ENCODE measurements at regions not wholly inside any gene's neighbourhood (a gene's known extent, or its start where the extent isn't known, plus 50 kb on each side); places are given as distances from the start of the nearest gene placed in this dataset.
A peak's percentile ranks its signal among the peaks of the same experiment; 100 is the strongest.
"Not testable (repeated sequence)": the region's sequence is repeated elsewhere in the genome, so short reads cannot be mapped to it uniquely, and the experiment has no call there.

- no peak for DNase-seq
Measured at GRCh38 chr14:87813686-87814085, 179.3 kb downstream of the GALC start.

DNA sequence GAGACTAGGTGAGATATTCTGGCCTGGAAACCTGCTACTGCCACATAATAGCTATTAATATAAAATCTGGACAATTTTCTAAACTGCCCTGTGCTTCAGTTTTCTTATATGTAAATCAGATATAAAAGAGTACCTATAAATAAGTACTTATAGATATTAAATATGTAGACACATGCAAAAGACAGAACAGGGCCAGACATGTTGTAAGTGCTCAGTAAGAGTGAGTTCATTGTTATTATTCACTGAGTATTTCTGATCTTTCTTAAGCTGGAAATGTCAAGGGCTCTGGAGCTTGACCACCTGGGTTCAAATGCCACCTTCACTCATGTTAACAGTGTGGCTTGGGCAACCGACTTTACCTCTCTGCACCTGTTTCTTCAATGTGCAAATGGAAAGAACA, 179.8 kb downstream of the GALC start:
- DNase-seq: no peak

DNA sequence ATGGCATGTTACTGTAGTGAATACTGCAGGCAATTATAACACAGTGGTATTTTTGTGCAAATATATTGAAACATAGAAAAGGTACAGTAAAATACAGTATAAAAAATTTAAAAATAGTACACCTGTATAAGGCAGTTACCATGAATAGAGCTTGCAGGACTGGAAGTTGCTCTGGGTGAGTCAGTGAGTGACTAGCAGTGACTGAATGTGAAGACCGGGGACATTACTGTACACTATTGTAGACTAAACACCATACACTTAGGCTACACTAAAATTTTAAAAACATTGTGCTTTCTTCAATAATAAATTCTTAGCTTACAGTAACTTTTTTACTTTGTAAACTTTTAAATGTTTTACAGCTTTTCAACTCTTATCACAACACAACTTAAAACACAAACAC, 181.7 kb downstream of the GALC start:
- DNase-seq: no peak

- no peak for DNase-seq
Measured at GRCh38 chr14:87810711-87811110, 182.3 kb downstream of the GALC start.

DNA sequence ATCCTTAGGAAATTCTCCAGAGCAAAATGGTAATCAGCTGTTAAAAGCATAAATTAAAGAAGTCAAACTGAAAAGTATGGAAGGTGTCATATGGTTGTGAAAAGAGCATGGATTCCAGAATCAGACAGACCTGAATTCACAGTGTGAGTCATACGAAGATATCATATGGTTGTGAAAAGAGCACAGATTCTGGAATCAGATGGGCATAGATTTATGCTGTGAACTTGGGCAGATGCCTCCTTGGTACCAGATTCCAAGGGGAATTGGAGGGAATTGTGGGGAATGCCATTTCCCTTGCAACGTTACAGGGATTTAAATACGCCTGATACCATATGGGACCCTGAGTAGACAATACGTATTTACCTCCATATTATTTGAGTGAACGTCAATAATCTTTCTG, 183.7 kb downstream of the GALC start:
- DNase-seq: no peak

- peak; percentile 26 for DNase-seq
Measured at GRCh38 chr14:87805315-87805723, 187.7 kb downstream of the GALC start.

- no peak for DNase-seq
Measured at GRCh38 chr14:87800216-87800615, 192.8 kb downstream of the GALC start.

GRCh38 chr14:87799400-87799799, 193.6 kb downstream of the GALC start:
- DNase-seq: no peak

- no peak for DNase-seq
Measured at GRCh38 chr14:87797001-87797400, 196.0 kb downstream of the GALC start.

GRCh38 chr14:87794561-87794960, 198.4 kb downstream of the GALC start:
- no peak for DNase-seq

GRCh38 chr14:87785897-87786296, 207.1 kb downstream of the GALC start:
- DNase-seq: no peak

DNA sequence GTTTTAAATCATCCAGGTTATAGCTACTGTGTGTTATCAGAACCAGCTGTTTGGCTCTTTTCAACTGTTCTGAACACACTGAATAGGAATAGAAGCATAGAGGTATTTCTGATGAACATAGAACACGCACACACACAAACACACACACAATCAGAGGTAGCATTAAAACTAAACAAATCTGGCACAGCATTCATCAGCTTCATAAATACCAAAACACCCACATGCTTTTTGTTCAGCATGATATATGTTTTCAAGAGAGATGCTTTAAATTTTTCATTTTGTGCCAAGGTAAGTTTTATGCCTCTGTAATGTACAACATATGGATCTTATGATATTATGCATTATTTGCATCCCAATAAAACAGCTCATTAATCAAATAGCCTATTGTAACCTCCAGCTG, 208.6 kb downstream of the GALC start:
- no peak for DNase-seq

- no peak for DNase-seq
Measured at GRCh38 chr14:87783071-87783470, 209.9 kb downstream of the GALC start.

- no peak for DNase-seq
Measured at GRCh38 chr14:87772854-87773253, 220.1 kb downstream of the GALC start.

- DNase-seq: no peak
Measured at GRCh38 chr14:87767567-87767901, 225.4 kb downstream of the GALC start.

- no peak for DNase-seq
Measured at GRCh38 chr14:87758876-87759275, 234.1 kb downstream of the GALC start.

DNA sequence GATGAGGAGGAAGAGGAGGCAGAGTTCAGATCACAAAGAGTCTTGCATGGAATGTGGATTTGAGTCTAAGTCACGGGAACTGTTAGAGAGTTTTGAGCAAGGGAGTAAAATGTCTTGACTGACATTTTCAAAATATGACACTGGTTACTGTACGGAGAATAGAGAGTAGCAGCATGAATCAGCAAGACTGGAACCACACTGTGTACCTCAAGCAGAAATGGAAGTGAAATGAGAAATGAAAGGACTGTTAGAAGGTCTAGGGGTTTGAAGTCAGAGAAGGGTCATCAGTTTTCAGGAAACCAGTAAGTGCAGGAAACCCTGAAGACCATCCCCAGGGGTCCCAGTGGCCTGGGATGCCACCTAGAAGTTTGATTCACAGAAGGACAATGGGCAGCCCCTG, 236.3 kb downstream of the GALC start:
- DNase-seq: no peak

DNA sequence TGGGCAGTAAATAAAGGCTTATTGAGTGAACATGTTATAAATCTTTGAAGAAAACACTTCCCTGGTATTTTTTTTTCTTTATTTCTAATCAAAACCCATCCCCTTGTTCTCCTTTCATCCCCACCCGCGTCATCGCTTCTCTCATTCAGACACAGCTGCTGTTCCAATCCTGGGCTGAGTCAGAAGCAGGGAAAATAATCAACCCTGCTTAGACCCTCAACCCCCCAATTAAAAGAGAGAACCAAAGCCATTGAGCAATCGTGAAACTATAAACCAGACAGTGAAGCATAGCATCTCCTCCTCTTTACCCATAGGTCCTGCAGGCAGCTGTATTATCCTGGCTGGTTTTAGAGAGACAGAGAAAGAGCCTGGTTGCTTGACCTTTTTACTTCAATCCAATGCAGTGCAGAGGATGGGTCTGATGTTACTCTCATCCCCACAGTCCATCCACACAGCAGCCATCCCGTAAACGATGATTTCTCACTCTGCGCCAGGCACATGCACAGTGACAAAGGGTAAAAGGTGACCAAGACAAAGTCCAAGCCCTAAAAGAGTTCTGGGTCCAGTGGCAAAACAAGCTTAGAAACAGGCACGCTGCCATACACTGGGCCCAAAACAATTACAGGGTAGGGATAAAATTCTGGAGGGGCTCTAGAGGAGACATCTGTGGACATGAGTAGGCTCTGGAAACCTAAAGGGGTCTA, 238.3 kb downstream of the GALC start:
- no peak for DNase-seq

DNA sequence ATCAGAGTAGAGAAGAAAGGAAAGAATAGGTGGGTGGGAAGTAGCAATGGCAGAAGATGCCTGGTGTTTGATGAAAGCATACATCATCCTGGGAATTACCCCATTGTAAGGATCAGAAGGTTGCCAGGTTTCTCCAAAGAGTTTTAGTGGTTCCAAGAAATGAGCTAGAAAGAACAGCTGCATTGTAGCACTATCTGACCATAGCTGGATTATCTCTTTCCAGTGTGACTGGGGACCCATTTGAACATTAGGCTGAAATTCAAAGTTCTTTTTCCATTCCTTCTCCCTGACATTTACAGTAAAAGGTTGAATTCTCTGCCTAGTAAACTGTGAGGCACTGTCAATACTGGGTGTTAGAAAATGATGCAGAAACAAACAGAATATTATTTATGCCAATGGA, 244.4 kb downstream of the GALC start:
- DNase-seq: no peak

DNA sequence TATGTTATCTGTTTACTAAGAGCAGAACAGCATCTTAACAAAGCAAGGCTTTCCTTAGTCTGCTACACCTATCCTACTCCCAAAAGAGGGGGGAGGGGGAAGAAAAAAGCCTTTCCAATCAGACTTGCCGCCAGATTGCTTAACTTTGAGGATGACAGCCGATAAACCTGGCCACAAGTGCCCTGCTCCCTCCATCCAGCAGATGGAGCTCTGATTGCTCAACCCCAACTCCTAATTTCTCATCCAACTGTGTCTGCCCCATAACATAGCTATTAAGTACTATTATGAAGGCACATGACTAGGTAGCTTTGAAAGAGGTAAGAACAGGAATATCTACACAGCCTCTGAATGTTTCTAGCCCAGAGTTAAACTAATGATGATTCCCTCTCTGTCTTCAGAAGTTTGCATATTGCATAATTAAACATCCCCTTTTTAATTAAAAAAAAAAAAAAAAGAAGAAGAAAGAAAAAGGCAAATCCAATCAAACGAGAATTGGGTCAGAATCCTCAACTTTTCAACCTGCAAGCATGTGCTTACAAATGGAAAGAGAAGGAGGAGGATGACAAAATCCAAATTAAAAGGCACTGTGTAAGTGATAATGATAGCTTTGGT, 247.4 kb downstream of the GALC start:
- DNase-seq: no peak

DNA sequence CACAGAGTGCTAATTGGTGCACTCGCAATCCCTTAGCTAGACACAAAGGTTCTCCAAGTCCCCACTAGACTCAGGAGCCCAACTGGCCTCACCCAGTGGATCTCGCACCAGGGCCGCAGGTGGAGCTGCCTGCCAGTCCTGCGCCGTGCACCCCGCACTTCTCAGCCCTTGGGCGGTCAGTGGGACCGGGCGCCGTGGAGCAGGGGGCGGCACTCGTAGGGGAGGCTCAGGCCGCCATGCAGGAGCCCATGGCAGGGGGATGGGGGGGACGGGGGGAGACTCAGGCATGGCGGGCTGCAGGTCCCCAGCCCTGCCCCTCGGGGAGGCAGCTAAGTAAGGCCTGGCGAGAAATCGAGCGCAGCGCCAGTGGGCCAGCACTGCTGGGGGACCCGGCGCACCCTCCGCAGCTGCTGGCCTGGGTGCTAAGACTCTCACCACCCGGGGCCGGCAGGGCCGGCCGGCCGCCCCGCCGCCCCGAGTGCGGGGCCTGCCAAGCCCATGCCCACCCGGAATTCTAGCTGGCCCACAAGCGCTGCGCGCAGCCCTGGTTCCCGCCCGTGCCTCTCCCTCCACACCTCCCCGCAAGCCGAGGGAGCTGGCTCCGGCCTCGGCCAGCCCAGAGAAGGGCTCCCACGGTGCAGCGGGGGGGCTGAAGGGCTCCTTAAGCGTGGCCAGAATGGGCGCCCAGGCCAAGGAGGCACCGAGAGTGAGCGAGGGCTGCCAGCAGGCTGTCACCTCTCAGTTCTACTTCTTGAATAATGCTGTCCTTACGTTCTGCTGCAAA, 258.2 kb downstream of the GALC start:
- not testable (repeated sequence) for DNase-seq

DNA sequence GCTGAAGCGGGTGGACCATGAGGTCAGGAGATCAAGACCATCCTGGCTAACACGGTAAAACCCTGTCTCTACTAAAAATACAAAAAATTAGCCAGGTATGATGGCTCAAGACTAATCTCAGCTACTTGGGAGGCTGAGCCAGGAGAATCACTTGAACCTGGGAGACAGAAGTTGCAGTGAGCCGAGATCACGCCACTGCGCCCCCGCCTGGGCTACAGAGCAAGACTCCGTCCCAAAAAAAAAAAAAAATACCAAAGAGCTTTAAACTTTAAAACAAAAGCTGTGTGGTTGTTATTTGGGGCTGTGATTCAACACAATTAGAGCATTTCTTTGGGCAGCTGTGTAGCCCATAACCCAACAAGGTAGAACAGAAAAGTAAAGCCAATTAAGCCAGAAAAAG, 259.9 kb downstream of the GALC start:
- not testable (repeated sequence) for DNase-seq

DNA sequence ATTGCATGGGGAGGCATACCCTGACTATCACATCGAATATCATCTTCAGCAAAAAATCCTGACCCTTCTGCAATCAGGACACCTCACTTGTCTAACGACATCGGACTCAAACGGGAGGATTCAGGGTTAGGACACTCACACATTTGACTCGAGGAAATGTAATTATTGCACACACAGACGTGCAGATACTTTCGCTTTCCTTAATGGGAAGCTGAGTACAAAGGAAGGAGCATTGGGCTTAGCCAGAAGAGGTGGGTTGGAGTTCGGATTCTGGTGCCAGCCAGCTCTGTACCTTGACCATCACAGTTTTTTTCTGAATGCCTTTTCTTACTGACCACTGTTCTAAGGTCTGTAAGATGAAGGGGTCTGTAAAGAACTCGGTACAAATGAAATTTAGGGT, 260.4 kb downstream of the GALC start:
- DNase-seq: no peak

DNA sequence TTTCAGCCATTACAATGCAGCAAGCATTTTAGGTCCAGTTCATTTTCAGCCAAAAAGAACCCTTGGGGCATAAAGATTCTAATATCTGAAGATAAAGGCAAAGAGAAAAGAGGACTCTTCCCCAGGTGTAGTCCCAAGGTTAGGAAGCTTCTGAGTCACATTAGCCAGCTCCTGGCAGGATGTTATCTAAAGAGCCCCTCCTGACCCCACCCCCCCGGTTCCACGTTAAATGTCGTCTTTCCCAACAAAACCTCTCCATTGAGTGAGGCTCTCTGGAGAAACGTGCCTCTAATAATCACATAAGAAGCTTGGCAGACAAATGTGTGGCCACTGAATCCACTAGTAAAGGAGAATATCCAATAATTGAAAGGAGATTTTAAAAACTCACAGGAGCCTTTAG, 267.7 kb downstream of the GALC start:
- no peak for DNase-seq

Data from activated naive CD4-positive, alpha-beta T cell treated with anti-CD3 and anti-CD28 coated beads, Interleukin-2, amount 50 U/mL, for 16 hours (primary cell).